CD4-positive, alpha-beta memory T cell (primary cell): ENCODE measurements at regions not wholly inside any gene's neighbourhood (a gene's known extent, or its start where the extent isn't known, plus 50 kb on each side); places are given as distances from the start of the nearest gene placed in this dataset.

Experiments used
- CTCF ChIA-PET: fragments of 350-600 bp; sonication (Branson Sonifier 250); formaldehyde crosslinking; loops from one replicate; lab custom pipeline; 2021; ENCODE audit warnings: inconsistent platforms; ENCODE audit not compliant: partially characterized antibody; lab: Charles Lee
- POLR2A ChIA-PET: fragments of 350-600 bp; sonication (Branson Sonifier 250); formaldehyde crosslinking; loops from one replicate; lab custom pipeline; 2021; ENCODE audit not compliant: partially characterized antibody; lab: Charles Lee
- DNase-seq, 5 donors: peaks; one replicate each; pipeline versions ENCODE4 v3.0.0 to v3.0.0-alpha.2; 2020 to 2022; ENCODE audit warnings: mixed read lengths in 1 of 5
- H3K27ac ChIP-seq: one replicate; pipeline ENCODE4 v1.7.0; 2013; ENCODE audit warnings: low read depth, low read length
- H3K27me3 ChIP-seq: 2 replicates; pipeline ENCODE4 v1.7.0; 2013; ENCODE audit warnings: mild to moderate bottlenecking, low read length, moderate library complexity; ENCODE audit not compliant: insufficient read depth
- H3K36me3 ChIP-seq: 2 replicates; pipeline ENCODE4 v1.7.0; 2013; ENCODE audit warnings: mild to moderate bottlenecking, low read length, moderate library complexity; ENCODE audit not compliant: insufficient read depth
- H3K4me1 ChIP-seq: 2 replicates; pipeline ENCODE4 v1.7.0; 2013; ENCODE audit warnings: mild to moderate bottlenecking, low read length, moderate library complexity; ENCODE audit not compliant: insufficient read depth
- H3K4me3 ChIP-seq, 2 donors: one replicate each; pipeline ENCODE4 v1.7.0; 2013; ENCODE audit warnings: low read length in 2 of 2, mild to moderate bottlenecking in 1 of 2
- H3K9me3 ChIP-seq, 2 donors: one replicate each; pipeline ENCODE4 v1.7.0; 2013; ENCODE audit warnings: low read length in 2 of 2, control low read depth in 1 of 2; ENCODE audit not compliant: control insufficient read depth in 1 of 2
- H3K27ac Mint-ChIP-seq, 7 donors: one replicate each; pipeline ENCODE4 v1.8.0; 2020 to 2021; ENCODE audit warnings: mixed read lengths in 7 of 7, mild to moderate bottlenecking in 6 of 7, inconsistent platforms in 3 of 7, moderate library complexity in 3 of 7
- H3K27me3 Mint-ChIP-seq, 2 donors: one replicate each; pipeline ENCODE4 v1.8.0; 2020 to 2021; ENCODE audit warnings: mixed read lengths in 2 of 2
- H3K36me3 Mint-ChIP-seq, 2 donors: one replicate each; pipeline ENCODE4 v1.8.0; 2020 to 2021; ENCODE audit warnings: mixed read lengths in 2 of 2, inconsistent platforms in 1 of 2, mild to moderate bottlenecking in 1 of 2
- H3K4me1 Mint-ChIP-seq, 4 donors: one replicate each; pipeline ENCODE4 v1.8.0; 2020 to 2021; ENCODE audit warnings: mixed read lengths in 4 of 4, mild to moderate bottlenecking in 1 of 4
- H3K4me3 Mint-ChIP-seq, 8 donors: one replicate each; pipeline ENCODE4 v1.8.0; 2020 to 2021; ENCODE audit warnings: mixed read lengths in 8 of 8, mild to moderate bottlenecking in 7 of 8, moderate library complexity in 6 of 8, inconsistent platforms in 3 of 8
- H3K9me3 Mint-ChIP-seq, 8 donors: one replicate each; pipeline ENCODE4 v1.8.0; 2020 to 2021; ENCODE audit warnings: mixed read lengths in 8 of 8, mild to moderate bottlenecking in 5 of 8, inconsistent platforms in 3 of 8, moderate library complexity in 1 of 8
- intact Hi-C: fragments of 100-400 bp; cut with micrococcal nuclease; formaldehyde crosslinking; loops from one replicate; pipeline ENCODE4 v1.15.1; 2023

- H3K27me3 Mint-ChIP-seq = peaks cover 0 to 3% of the 10 kb centered on the region in 2 donors
- Histone ChIP-seq H3K9me3 (no peaks in the 10 kb centered on the region), H3K27ac (no peak overlapping the region), H3K36me3 (no peaks in the 10 kb centered on the region), H3K4me3 (no peak overlapping the region), H3K27me3 (no peaks in the 10 kb centered on the region), H3K4me1 (peaks cover 4% of the 10 kb centered on the region)
- no peaks in the 10 kb centered on the region for H3K9me3 Mint-ChIP-seq
- ChIA-PET CTCF (interaction anchor here (1.4 kb wide), 1 partner anchor 329 kb away, joined by 4 read pairs; no protein-coding TSS in a partner anchor), POLR2A (no interaction called here)
- peaks cover 0 to 8% (median 6%) of the 10 kb centered on the region in 4 donors for H3K4me1 Mint-ChIP-seq
- H3K4me3 Mint-ChIP-seq = no peak overlapping the region
- H3K36me3 Mint-ChIP-seq = no peaks in the 10 kb centered on the region
- intact Hi-C loops = no loop called here
- no peak overlapping the region for H3K27ac Mint-ChIP-seq
- DNase-seq = no peak
These were observed 128.4 kb upstream of the NGF start for GRCh38 chr1:115466433-115466832.

GRCh38 chr1:115465802-115466363 lies 127.8 kb upstream of the NGF start:
- Histone ChIP-seq H3K27ac (no peak overlapping the region), H3K9me3 (no peaks in the 10 kb centered on the region), H3K27me3 (no peaks in the 10 kb centered on the region), H3K36me3 (no peaks in the 10 kb centered on the region), H3K4me3 (no peak overlapping the region), H3K4me1 (peaks cover 4% of the 10 kb centered on the region)
- DNase-seq = no peak
- no peak overlapping the region for H3K4me3 Mint-ChIP-seq
- H3K27me3 Mint-ChIP-seq = peaks cover 0 to 3% of the 10 kb centered on the region in 2 donors
- intact Hi-C loops = no loop called here
- peak overlapping the region in 1 of 7 donors; percentile 4 for H3K27ac Mint-ChIP-seq
- ChIA-PET POLR2A (no interaction called here), CTCF (interaction anchor here (1.4 kb wide), 1 partner anchor 328 kb away, joined by 4 read pairs; no protein-coding TSS in a partner anchor)
- H3K9me3 Mint-ChIP-seq = no peaks in the 10 kb centered on the region
- H3K4me1 Mint-ChIP-seq = peaks cover 0 to 7% (median 5%) of the 10 kb centered on the region in 4 donors
- H3K36me3 Mint-ChIP-seq = no peaks in the 10 kb centered on the region

- no peaks in the 10 kb centered on the region for H3K36me3 Mint-ChIP-seq
- intact Hi-C loops = no loop called here
- no peak overlapping the region for H3K27ac Mint-ChIP-seq
- H3K4me1 Mint-ChIP-seq = no peaks in the 10 kb centered on the region
- CTCF ChIA-PET = no interaction called here
- no peaks in the 10 kb centered on the region for H3K9me3 ChIP-seq
- DNase-seq = no peak
- H3K4me3 Mint-ChIP-seq = no peak overlapping the region
- H3K4me1 ChIP-seq = peaks cover 4% of the 10 kb centered on the region
- no peak overlapping the region for H3K4me3 ChIP-seq
- H3K9me3 Mint-ChIP-seq = no peaks in the 10 kb centered on the region
- peaks cover 0 to 4% of the 10 kb centered on the region in 2 donors for H3K27me3 Mint-ChIP-seq
- POLR2A ChIA-PET = no interaction called here
- H3K27me3 ChIP-seq = no peaks in the 10 kb centered on the region
- no peak overlapping the region for H3K27ac ChIP-seq
- H3K36me3 ChIP-seq = no peaks in the 10 kb centered on the region
These were observed 125.3 kb upstream of the NGF start for GRCh38 chr1:115463347-115463746.

GRCh38 chr1:115462566-115463076 lies 124.6 kb upstream of the NGF start:
- peaks cover 0 to 4% of the 10 kb centered on the region in 2 donors for H3K27me3 Mint-ChIP-seq
- no peak overlapping the region for H3K4me3 Mint-ChIP-seq
- H3K36me3 Mint-ChIP-seq = no peaks in the 10 kb centered on the region
- H3K4me1 Mint-ChIP-seq = no peaks in the 10 kb centered on the region
- Histone ChIP-seq H3K4me1 (peaks cover 4% of the 10 kb centered on the region), H3K27me3 (no peaks in the 10 kb centered on the region), H3K27ac (no peak overlapping the region), H3K4me3 (no peak overlapping the region), H3K9me3 (no peaks in the 10 kb centered on the region), H3K36me3 (no peaks in the 10 kb centered on the region)
- no peak for DNase-seq
- no peak overlapping the region for H3K27ac Mint-ChIP-seq
- no peaks in the 10 kb centered on the region for H3K9me3 Mint-ChIP-seq
- ChIA-PET POLR2A (no interaction called here), CTCF (no interaction called here)
- intact Hi-C loops = no loop called here

- intact Hi-C loops = no loop called here
- Mint-ChIP-seq H3K27me3 (peaks cover 0 to 4% of the 10 kb centered on the region in 2 donors), H3K4me3 (no peak overlapping the region), H3K27ac (no peak overlapping the region), H3K4me1 (no peaks in the 10 kb centered on the region), H3K9me3 (no peaks in the 10 kb centered on the region), H3K36me3 (no peaks in the 10 kb centered on the region)
- Histone ChIP-seq H3K4me1 (peaks cover 4% of the 10 kb centered on the region), H3K27ac (no peak overlapping the region), H3K27me3 (no peaks in the 10 kb centered on the region), H3K36me3 (no peaks in the 10 kb centered on the region), H3K9me3 (no peaks in the 10 kb centered on the region), H3K4me3 (no peak overlapping the region)
- CTCF ChIA-PET = no interaction called here
- no peak for DNase-seq
- POLR2A ChIA-PET = no interaction called here
These were observed 123.5 kb upstream of the NGF start for GRCh38 chr1:115461526-115461925.

GRCh38 chr1:115459161-115459560 lies 121.1 kb upstream of the NGF start:
- H3K9me3 ChIP-seq = no peaks in the 10 kb centered on the region
- H3K9me3 Mint-ChIP-seq = peaks cover 0 to 2% (median 0%) of the 10 kb centered on the region in 8 donors
- H3K4me1 ChIP-seq = peaks cover 4% of the 10 kb centered on the region
- ChIA-PET POLR2A (no interaction called here), CTCF (no interaction called here)
- peaks cover 2 to 4% of the 10 kb centered on the region in 2 donors for H3K27me3 Mint-ChIP-seq
- H3K36me3 Mint-ChIP-seq = no peaks in the 10 kb centered on the region
- no peak overlapping the region for H3K27ac ChIP-seq
- intact Hi-C loops = no loop called here
- DNase-seq = no peak
- H3K4me3 ChIP-seq = no peak overlapping the region
- H3K36me3 ChIP-seq = no peaks in the 10 kb centered on the region
- H3K4me3 Mint-ChIP-seq = no peak overlapping the region
- H3K27ac Mint-ChIP-seq = no peak overlapping the region
- H3K4me1 Mint-ChIP-seq = no peaks in the 10 kb centered on the region
- H3K27me3 ChIP-seq = no peaks in the 10 kb centered on the region

- DNase-seq = no peak
- intact Hi-C loops = no loop called here
- ChIA-PET CTCF (no interaction called here), POLR2A (no interaction called here)
- H3K4me3 ChIP-seq = no peak overlapping the region
- Mint-ChIP-seq H3K4me1 (no peaks in the 10 kb centered on the region), H3K27me3 (peaks cover 2 to 4% of the 10 kb centered on the region in 2 donors), H3K4me3 (no peak overlapping the region), H3K27ac (peak overlapping the region in 1 of 7 donors; percentile 22), H3K9me3 (peaks cover 0 to 2% (median 0%) of the 10 kb centered on the region in 8 donors), H3K36me3 (no peaks in the 10 kb centered on the region)
- H3K36me3 ChIP-seq = no peaks in the 10 kb centered on the region
- no peak overlapping the region for H3K27ac ChIP-seq
- no peaks in the 10 kb centered on the region for H3K9me3 ChIP-seq
- no peaks in the 10 kb centered on the region for H3K27me3 ChIP-seq
- H3K4me1 ChIP-seq = peaks cover 4% of the 10 kb centered on the region
These were observed 120.5 kb upstream of the NGF start for GRCh38 chr1:115458426-115459114.
